Right kidney (tissue), 1 donor: ENCODE measurements at regions not wholly inside any gene's neighbourhood (a gene's known extent, or its start where the extent isn't known, plus 50 kb on each side); places are given as distances from the start of the nearest gene placed in this dataset.

Experiments used
- DNase-seq: peaks from one replicate; pipeline ENCODE4 v3.0.0-alpha.2; 2016

DNA sequence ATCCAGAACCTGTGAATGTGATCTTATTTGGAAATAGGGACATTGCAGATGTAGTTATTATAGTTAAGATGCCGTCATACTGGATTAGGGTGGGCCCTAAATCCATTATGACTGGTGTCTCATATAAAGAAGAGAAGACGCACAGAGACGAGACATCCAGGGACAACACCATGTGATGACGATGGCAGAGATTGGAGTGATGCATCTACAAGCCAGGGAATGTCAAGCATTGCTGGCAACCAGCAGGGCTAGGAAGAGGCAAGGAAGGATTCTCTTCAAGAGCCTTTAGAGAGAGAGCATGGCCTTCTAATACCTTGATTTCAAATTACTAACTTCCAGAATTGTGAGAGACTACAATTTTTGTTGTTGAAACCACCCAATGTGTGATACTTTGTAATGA lies 345.8 kb downstream of the PTEN start:
- DNase-seq: no peak

DNA sequence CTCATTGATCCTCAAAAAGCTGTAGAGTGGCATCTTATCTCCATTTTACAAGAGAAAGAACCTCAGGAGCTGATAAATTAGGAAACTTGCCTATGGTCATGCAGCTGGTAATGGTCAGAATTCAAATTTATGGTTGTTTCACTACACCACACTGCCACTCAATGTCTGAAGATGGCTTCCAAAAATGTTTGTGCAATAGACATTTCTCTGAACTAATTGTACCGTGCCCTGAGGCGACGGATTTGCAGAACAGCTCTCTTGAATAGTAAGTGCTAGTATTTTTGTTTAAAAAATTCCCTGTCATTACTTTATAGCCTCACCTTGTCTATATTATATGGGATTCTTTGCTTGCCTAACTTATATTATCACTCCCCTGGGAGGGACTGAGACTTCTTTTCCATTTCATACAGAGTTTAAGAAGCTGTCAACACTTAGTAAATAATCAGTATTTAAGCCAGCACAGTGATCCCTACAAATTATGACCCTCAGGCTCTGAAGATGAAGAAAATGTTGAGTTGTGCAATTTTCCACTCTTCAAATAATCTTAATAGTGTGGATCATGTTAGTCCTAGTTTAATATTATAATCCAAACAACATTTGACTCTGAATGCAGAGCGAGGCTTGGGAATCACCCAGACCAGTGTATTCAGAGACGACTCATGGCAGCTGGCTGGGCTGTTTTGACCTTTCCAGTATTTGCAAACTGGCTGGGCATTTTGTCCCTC lies 346.6 kb downstream of the PTEN start:
- no peak for DNase-seq

DNA sequence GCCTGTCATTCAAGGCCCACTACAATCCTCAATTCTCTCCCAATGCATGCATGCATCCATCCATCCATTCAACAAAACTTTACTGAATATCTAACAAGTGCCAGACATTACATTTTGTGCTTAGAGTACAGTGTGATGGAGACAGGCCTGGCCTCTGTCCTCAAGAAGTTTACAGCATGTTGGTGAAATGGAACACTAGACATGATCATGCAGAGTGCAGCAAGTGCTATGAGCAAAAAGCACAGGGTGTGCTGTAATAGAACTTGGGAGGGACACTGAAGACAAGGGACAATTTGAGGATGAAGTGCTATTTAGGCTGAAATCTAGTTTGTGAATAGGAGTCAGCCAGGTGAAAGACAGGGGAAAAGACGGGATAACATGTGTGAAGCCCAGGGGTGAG lies 347.8 kb downstream of the PTEN start:
- no peak for DNase-seq

DNA sequence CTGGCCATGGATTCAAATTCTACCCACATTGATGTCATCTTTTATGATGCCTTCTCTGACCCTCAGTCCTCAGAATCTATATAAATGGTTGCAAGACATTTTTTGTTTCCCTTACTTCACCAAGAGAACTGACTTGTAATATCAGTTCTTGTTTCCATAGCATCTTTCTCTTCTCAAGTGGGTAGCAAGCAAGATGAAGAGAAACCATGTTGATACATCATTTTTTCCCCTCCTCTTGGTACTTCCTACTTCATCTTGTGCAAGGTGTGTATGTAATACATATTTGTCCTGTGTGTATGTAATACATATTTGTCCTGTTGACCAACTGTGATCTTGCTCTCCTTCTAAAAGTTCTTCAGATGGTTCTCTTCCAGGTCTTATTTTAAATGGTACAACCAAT lies 348.6 kb downstream of the PTEN start:
- no peak for DNase-seq

DNA sequence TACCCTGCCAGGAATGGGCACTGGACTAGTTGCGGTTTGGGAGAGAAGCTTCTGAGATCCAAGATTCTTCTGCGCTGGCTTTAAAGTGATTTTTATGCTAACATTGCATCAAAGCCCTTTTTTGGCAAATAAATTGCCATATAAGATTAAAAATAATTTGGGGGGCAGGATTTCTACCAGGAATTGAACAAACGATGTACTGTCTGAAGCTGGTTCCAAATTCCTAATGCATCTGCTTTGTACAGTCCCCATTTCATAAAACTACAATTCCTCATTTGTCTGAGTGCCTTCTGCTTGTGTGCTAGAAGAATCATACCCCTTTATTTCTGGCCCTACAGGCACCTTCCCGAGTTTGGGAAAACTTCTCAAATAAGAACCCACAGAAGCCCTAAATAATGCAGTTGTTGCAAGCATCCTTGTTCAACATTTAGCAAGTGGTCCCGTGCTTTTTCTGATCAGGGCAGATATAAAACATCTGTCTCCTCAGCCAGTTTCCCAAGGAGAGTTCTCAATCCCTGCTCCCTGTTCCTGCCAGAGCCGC lies 349.7 kb downstream of the PTEN start:
- DNase-seq: no peak

DNA sequence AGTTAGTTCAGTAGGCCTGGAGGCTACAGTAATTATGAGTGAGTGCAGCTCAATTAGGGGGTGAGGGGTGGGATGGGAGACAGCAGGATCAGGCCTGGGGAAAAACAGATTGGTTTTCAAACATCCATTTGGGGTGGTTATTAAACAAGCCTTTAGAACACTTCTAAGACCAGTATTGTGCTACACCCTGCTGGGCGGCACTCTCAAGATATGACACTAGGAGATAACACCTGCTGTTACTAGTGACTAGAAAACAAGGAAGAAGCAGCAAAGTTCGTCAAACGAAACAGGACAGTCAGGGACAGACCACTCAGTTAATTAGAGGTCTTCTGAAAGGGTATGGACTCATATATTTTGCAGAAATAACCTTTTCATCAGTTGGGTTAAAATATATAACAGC lies 353.6 kb downstream of the PTEN start:
- no peak for DNase-seq

DNA sequence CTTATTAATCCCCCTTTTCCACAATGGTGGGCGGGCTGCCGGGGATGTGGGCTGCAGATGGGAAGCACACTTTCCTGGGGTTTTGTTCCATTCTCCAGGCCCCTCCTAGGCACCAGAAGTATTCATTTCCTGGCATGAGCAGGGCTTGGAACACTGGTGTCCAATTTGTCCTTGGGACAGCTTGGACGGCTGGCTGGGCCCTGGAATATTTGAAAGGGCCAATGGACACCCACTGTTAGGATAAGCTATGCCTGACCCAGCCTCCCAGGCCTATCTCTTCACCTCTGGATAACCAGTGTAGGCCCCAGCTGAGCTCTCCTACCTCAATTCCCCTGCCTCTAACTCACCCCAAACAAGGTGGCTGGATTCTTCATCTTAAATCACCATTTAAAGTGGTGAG lies 354.9 kb downstream of the PTEN start:
- no peak for DNase-seq

DNA sequence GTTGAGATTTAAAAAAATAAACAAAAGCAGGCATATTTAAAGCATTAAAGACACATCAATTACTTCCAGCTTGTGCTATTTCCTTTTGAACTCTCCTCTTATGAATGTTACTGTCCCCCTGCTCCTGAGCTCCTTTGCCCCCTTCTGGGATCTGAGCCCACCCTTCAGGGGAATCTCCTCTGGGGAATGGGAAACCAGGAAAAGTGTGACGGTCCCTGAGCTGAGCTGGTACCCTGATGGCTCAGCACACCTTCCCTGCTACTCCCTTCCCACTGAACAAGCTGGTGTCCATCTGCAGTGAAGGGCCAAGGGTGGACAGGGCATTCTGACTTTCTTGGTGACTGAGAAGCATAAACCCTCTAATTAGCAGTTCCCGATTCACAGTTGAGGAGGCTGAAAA lies 356.3 kb downstream of the PTEN start:
- no peak for DNase-seq

DNA sequence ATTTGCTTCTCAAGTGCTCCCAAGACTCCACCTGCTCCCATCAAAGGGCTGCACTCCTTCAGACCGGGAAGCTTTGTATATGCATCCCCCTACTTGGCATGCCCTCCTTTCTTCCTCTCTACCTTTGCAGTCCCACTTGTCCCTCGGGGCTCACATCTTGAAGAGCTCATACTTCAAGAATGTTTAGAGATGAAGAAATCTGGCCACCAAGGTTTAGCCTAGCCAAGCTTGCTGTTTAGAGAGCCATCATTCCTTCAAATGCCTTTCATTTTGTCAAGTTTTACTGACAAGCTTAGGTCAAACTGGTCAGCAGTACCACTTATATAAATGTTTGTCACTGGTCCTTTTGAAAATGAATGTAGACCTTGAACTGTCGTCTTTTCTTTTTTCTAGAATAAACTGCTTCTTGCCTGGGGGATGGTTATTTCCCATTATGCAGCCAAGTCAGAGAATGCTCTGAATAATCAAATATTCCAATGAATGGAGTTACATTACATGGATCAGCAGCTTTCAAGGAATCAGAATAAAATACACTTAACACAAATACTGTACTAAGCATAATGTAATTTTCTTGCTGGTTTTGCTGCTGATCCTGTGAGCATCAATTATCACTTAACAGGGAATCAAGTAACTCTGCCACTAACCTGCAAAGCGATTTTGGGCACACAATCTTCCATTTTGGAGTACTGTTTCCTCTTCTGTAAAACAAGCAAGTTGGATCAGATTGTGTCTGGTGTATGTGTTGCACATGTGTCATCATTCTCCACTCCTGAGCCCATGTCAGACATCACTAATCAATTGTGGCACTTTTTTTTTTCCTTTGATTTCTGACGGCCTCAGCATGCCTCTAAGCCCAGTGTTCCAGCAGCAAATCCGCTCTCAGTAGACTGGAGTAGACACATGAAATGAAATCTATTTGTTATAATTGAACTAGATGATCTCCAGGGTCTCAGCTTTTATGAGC lies 357.9 kb downstream of the PTEN start:
- no peak for DNase-seq

DNA sequence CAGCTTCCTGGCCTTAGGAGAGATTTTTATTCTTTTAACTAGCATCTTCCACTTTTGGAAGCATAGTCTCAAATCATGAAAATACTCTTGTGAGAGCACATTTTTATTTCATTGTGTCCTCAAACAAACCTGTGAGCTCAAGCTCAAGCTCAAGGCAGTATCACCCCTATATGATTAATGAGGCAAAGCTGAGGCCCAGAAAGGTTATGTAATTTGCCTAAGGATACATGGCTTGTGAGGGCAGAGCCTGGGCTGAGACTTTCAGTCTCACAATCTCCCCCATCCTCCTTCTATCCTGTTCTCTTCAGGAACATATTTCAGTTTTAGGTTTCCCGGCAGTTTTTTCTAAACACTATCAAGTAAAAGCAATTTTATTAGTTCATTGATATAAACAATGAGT lies 359.5 kb downstream of the PTEN start:
- DNase-seq: no peak
